AG10803 (cell line): ENCODE measurements at regions not wholly inside any gene's neighbourhood (a gene's known extent, or its start where the extent isn't known, plus 50 kb on each side); places are given as distances from the start of the nearest gene placed in this dataset.

ENCODE experiments used
- DNase-seq: peaks from one replicate; pipeline ENCODE4 v3.0.0; 2010; ENCODE audit warnings: low read depth
- H3K4me3 ChIP-seq: 2 replicates; pipeline ENCODE4 v1.5.1; 2011; ENCODE audit warnings: mild to moderate bottlenecking, low read length, control low read depth
- TF ChIP-seq, protein P1 (sequence below): conservative IDR thresholded peaks from 2 replicates; pipeline ENCODE4 v1.5.1; 2011; ENCODE audit warnings: mild to moderate bottlenecking, low read length, control low read depth, inconsistent platforms

DNA sequence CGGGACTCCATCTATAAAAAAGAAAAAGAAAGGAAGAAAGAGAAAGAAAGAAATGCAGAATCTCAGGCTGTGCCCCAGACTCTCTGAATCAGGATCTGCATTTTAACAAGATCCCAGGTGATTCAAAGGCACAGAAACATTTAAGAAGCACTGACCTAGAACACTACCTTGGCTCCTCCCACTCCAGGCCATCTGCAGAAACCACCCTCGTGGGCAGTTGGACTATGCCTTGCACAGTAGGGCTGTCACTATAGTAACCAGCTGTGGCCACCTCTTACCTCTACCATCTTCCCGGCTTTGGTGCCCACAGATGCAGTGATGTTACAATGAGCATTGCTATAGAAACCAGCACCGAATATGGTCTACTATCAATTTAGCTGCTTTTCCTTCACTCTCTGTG is 110.9 kb upstream of the PWP1 start:
- H3K4me3 ChIP-seq = no peak overlapping the region
- no peak for DNase-seq
- TF ChIP-seq, protein P1, sequence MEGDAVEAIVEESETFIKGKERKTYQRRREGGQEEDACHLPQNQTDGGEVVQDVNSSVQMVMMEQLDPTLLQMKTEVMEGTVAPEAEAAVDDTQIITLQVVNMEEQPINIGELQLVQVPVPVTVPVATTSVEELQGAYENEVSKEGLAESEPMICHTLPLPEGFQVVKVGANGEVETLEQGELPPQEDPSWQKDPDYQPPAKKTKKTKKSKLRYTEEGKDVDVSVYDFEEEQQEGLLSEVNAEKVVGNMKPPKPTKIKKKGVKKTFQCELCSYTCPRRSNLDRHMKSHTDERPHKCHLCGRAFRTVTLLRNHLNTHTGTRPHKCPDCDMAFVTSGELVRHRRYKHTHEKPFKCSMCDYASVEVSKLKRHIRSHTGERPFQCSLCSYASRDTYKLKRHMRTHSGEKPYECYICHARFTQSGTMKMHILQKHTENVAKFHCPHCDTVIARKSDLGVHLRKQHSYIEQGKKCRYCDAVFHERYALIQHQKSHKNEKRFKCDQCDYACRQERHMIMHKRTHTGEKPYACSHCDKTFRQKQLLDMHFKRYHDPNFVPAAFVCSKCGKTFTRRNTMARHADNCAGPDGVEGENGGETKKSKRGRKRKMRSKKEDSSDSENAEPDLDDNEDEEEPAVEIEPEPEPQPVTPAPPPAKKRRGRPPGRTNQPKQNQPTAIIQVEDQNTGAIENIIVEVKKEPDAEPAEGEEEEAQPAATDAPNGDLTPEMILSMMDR = no peak

DNA sequence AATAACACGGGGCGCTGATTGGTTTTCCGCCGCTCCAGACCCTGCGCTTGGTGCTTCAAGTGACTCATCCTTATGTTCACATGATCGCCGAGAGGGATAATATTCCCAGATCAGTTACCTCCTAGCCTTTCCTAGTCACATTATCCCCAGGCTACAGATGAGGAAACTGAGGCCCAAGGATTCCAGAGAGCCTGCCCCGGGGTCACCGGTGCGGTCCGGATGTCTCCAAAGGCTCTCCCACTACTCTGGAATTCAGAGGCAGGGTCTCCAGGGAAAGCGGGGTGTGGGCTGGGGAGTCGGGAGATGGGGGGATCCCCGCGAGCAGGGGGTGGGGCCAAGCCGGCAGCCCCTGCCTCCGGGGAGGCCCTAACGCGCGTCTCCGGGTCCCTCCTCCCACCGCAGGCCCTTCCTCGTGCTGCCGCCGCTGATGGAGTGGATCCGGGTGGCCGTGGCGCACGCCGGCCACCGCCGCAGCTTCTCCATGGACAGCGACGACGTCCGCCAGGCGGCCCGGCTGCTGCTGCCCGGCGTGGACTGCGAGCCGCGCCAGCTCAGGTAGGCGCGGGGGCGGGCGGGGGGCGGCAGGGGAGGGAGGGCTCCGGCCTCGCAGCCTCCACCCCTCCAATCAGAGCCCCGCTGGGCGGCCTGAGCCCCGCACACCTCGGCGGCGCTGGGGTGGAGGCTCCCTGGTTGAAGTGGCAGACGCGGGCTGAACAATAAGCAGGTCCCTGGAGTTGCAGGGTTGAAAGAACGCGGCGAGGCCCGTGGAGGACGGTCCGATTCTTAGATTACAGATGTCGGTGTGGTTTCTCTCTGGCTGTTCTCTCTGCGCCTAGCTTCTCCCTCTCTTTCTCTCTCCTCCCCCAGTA is 104.6 kb upstream of the PWP1 start:
- TF ChIP-seq, protein P1 = no peak
- no peak for DNase-seq
- H3K4me3 ChIP-seq = no peak overlapping the region

DNA sequence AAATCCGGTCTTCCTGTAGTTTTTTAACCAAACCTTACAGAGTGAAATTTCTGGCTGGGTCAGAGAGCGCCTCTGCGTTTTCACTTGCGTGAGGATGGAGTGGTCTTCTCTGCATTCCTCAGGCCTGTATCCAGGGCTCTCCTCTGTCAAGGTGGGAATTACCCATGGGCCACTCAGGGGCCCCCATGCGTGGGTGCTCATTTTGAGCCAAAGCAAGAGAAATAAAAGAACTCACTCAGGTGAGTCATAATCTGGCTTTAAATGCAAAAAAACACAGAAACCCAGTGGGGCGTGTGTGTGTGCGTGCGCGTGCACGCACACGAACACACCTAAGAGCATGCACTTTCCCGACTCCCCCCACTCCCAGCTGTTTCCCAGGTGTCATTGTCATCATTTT is 104.0 kb upstream of the PWP1 start:
- H3K4me3 ChIP-seq = no peak overlapping the region
- no peak for DNase-seq
- TF ChIP-seq, protein P1 = no peak

DNA sequence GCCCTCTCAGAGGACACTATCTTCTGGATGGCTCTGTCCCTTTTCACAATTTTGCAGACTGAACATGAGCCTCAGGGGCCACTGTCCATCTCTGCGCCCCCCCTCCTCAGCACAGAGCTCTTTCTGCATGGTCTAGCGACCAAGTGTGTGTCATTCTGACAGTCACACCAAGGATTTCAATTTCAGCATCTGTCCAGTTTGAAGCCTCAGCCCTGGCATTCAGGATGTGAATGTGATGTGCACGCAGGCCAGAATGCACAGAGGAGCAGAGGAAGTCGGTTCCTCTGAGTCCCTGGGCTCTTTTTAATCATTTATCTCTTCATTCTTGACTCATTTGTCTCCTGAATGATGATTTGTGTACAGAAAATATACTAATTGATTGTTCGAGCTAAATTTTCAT is 102.0 kb upstream of the PWP1 start:
- no peak for DNase-seq
- TF ChIP-seq, protein P1 = no peak
- H3K4me3 ChIP-seq = no peak overlapping the region

DNA sequence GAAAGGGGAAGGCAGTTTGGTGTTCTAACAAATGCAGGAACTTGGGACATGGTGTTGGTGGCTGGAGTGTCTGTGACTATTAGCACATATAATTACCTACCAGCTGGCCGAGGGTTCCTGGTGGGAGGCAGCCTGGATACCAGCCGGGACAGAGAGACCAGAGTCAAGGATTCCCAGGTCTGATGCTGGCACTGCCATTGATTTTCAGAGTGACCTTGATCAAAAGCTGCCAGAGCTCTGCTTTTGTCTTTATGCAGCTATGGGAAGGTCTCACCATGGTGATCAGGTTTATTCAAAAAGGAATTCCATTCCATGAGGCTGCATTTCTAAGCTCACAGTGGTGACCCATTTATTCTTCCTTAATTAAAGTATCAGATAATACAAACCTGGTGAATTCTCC is 101.0 kb upstream of the PWP1 start:
- no peak for DNase-seq
- no peak overlapping the region for H3K4me3 ChIP-seq
- TF ChIP-seq, protein P1 = no peak

DNA sequence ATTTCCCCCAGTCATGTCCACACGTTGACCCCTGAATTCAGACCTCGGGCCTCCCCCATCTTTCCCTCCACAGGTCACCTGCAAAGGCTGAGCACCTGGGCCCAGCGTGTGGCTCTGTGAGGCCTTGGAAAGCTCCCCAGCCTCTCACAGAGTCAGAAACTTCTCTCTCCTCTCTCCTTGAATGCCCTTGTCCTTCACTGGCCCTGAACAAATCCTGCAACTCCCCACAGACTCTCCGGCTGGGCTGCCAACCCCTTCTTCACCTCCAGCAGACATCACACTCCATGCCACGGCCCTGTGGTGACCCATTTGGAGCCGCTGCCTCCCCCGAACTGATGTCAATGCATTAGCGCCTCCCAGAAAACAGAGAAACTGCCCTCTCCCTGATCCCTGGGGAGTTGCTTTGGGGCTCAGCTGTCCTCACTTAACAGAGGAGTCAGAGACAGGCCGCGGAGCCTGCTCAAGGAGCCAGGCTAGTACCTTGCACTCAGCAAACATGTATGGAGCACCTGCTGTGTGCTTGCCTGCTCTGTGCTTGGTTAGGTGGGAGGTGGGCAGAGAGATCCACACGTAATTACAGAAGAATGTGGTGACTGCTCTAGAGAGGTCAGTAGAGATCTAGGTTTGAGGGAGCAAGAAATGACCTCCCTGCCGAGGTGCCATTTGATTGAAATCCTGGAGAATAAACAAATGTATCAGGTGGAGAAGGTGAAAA is 99.2 kb upstream of the PWP1 start:
- TF ChIP-seq, protein P1 = no peak
- no peak overlapping the region for H3K4me3 ChIP-seq
- no peak for DNase-seq

DNA sequence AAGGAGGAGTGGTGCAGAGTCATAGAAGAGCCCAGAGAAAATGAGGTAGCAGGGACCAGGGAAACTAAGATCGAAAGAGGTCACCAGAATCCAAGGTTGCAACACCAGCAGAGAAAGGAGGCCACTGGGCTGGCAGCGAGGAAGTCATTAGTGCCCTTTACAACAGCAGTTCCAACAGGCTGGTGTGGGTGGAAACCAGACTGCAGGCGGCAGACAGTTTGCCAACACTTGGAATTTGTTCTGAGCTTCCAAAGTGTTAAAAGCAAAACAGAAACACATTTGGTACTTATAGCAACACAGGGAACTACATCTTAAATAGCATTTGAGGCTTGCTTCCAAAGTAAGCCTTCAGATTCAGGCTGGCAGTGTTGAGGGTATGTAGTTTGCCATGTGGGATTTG is 95.2 kb upstream of the PWP1 start:
- TF ChIP-seq, protein P1 = no peak
- DNase-seq = peak; percentile 15

More for the DNA sequence above, 95.2 kb upstream of the PWP1 start:
- no peak overlapping the region for H3K4me3 ChIP-seq
